Activated B cell treated with CpG ODN at 0.5 μM for 24 hours (primary cell): ENCODE measurements at regions not wholly inside any gene's neighbourhood (a gene's known extent, or its start where the extent isn't known, plus 50 kb on each side); places are given as distances from the start of the nearest gene placed in this dataset.

Experiments
- ATAC-seq: fragments of 200-7000 bp; cut with Tn5 transposase; one replicate; pipeline ENCODE4 v1.10.0; 2021; ENCODE audit warnings: low read depth, mild to moderate bottlenecking, moderate library complexity
- CTCF ChIA-PET: fragments of 350-600 bp; sonication (Branson Sonifier 250); formaldehyde crosslinking; loops from one replicate; lab custom pipeline; 2021; ENCODE audit warnings: antibody characterized with exemption; lab: Charles Lee
- POLR2A ChIA-PET: fragments of 350-600 bp; sonication (Branson Sonifier 250); formaldehyde crosslinking; loops from one replicate; lab custom pipeline; 2021; ENCODE audit warnings: antibody characterized with exemption; lab: Charles Lee
- DNase-seq: peaks from one replicate; pipeline ENCODE4 v3.0.0; 2022
- H3K27ac Mint-ChIP-seq: one replicate; pipeline ENCODE4 v1.8.0; 2020; ENCODE audit warnings: mixed read lengths
- H3K27me3 Mint-ChIP-seq: one replicate; pipeline ENCODE4 v1.8.0; 2021; ENCODE audit warnings: mixed read lengths
- H3K36me3 Mint-ChIP-seq: one replicate; pipeline ENCODE4 v1.8.0; 2021; ENCODE audit warnings: low read depth, mixed read lengths
- H3K4me1 Mint-ChIP-seq: one replicate; pipeline ENCODE4 v1.8.0; 2021; ENCODE audit warnings: mixed read lengths
- H3K4me3 Mint-ChIP-seq: one replicate; pipeline ENCODE4 v1.8.0; 2020; ENCODE audit warnings: mild to moderate bottlenecking, mixed read lengths
- H3K9me3 Mint-ChIP-seq: one replicate; pipeline ENCODE4 v1.8.0; 2020; ENCODE audit warnings: mixed read lengths
- intact Hi-C: fragments of 100-400 bp; cut with micrococcal nuclease; formaldehyde crosslinking; loops from one replicate; pipeline ENCODE4 v1.15.1; 2024
- TF ChIP-seq, protein P1 (sequence below): fragments of 200-600 bp; IDR thresholded peaks from one replicate; pipeline ENCODE4 v1.8.0; 2022; ENCODE audit warnings: antibody characterized with exemption, mild to moderate bottlenecking

GRCh38 chr12:28851781-28852180 is 297.3 kb upstream of the FAR2 start:
- Mint-ChIP-seq H3K4me3 (no peak overlapping the region), H3K4me1 (no peaks in the 10 kb centered on the region), H3K9me3 (no peaks in the 10 kb centered on the region), H3K27ac (no peak overlapping the region), H3K36me3 (no peaks in the 10 kb centered on the region), H3K27me3 (no peaks in the 10 kb centered on the region)
- ChIA-PET POLR2A (no interaction called here), CTCF (no interaction called here)
- DNase-seq (no peak), ATAC-seq (no peak)
- intact Hi-C loops = no loop called here
- TF ChIP-seq, protein P1, sequence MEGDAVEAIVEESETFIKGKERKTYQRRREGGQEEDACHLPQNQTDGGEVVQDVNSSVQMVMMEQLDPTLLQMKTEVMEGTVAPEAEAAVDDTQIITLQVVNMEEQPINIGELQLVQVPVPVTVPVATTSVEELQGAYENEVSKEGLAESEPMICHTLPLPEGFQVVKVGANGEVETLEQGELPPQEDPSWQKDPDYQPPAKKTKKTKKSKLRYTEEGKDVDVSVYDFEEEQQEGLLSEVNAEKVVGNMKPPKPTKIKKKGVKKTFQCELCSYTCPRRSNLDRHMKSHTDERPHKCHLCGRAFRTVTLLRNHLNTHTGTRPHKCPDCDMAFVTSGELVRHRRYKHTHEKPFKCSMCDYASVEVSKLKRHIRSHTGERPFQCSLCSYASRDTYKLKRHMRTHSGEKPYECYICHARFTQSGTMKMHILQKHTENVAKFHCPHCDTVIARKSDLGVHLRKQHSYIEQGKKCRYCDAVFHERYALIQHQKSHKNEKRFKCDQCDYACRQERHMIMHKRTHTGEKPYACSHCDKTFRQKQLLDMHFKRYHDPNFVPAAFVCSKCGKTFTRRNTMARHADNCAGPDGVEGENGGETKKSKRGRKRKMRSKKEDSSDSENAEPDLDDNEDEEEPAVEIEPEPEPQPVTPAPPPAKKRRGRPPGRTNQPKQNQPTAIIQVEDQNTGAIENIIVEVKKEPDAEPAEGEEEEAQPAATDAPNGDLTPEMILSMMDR = no peak

DNA sequence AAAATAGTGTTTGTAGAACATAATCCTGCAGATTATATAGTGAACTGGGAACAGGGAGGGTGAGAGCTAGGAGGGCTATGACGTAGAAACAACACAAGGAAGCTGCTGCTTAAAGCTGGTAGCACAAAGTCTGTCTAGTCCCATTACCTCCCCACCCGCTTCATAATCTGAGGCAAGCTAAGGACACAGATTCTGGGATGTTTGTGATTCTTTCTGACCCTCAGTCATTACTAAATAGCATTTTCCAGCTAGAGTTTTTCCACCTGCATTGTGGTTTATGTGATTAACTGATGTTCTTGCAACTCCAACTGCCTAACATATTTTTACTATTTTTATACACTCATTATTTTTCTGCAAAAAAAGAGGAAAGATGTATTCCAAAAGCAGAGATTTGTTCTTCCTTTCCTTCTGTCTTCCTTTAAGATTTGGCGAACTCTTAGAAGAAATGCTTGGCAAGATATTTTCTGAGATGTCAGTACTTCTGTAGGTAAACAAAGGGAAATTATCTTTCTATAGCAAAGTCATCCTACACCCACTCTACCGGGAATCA is 293.2 kb upstream of the FAR2 start:
- no peaks in the 10 kb centered on the region for H3K9me3 Mint-ChIP-seq
- no peaks in the 10 kb centered on the region for H3K27me3 Mint-ChIP-seq
- ATAC-seq = no peak
- intact Hi-C loops = no loop called here
- POLR2A ChIA-PET = no interaction called here
- no peak overlapping the region for H3K27ac Mint-ChIP-seq
- TF ChIP-seq, protein P1 = no peak
- H3K4me3 Mint-ChIP-seq = no peak overlapping the region
- CTCF ChIA-PET = no interaction called here
- no peaks in the 10 kb centered on the region for H3K36me3 Mint-ChIP-seq
- H3K4me1 Mint-ChIP-seq = no peaks in the 10 kb centered on the region
- DNase-seq = no peak

DNA sequence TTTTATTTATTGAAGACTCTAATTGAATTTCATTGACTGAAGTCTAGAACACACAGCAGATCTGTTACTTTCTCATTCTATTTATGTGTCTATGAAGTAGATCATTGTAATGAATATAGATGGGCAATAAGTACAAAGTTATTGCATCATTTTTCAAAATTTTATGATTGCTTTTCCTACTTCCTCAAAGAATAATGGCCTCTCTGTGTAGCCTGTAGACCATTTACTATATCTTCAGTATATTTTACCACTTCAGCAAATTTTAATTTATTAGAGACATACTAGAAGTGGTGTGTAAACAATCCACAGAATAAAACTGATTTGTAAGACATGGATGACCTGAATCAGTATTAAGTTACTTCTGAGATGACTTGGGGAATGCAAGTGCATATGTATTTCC is 291.7 kb upstream of the FAR2 start:
- ChIA-PET CTCF (no interaction called here), POLR2A (no interaction called here)
- TF ChIP-seq, protein P1 = no peak
- Mint-ChIP-seq H3K27ac (no peak overlapping the region), H3K4me3 (no peak overlapping the region), H3K27me3 (no peaks in the 10 kb centered on the region), H3K4me1 (no peaks in the 10 kb centered on the region), H3K36me3 (no peaks in the 10 kb centered on the region), H3K9me3 (no peaks in the 10 kb centered on the region)
- ATAC-seq = no peak
- no peak for DNase-seq
- intact Hi-C loops = no loop called here

DNA sequence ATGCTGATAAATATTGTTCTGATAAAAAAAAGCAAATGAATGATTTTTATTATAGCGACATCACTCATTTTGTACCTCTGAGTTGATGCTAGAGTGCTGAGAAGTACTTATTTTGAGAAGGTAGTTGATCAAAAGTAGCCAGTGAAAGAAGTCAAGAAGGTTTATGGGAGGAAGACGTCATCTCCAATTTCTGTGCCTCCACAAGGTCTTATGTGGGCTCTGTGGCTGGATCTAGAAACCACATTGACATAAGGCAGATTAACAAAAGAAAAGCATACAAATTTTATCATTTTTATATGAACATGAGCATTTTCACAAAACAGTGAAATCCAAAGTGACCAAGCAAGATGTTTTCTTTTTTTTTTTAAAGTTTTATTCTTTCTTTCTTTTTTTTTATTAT is 289.5 kb upstream of the FAR2 start:
- no peak overlapping the region for H3K4me3 Mint-ChIP-seq
- H3K9me3 Mint-ChIP-seq = no peaks in the 10 kb centered on the region
- H3K4me1 Mint-ChIP-seq = no peaks in the 10 kb centered on the region
- intact Hi-C loops = no loop called here
- H3K27me3 Mint-ChIP-seq = no peaks in the 10 kb centered on the region
- no peaks in the 10 kb centered on the region for H3K36me3 Mint-ChIP-seq
- H3K27ac Mint-ChIP-seq = no peak overlapping the region
- TF ChIP-seq, protein P1 = no peak
- ChIA-PET CTCF (no interaction called here), POLR2A (no interaction called here)
- DNase-seq (no peak), ATAC-seq (no peak)

DNA sequence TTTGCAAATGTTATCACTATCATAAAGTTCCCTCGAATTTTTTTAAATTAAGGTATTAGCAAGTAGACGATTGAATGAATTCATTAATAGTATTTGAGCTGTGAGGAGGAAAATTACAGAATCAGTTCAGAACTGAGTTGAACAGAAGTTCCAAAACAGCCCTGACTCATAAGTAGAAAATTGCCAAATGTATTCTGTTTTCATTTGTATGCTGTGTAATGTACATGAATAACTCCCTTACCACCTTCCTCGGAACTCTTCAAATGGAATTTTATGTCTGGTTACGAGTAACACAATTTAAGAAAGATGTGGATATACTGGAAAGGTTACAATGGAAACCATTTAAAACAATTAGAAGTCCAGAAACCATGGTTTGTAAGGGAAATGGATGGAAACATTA is 283.3 kb upstream of the FAR2 start:
- Mint-ChIP-seq H3K9me3 (no peaks in the 10 kb centered on the region), H3K27ac (no peak overlapping the region), H3K27me3 (no peaks in the 10 kb centered on the region), H3K4me3 (no peak overlapping the region), H3K4me1 (no peaks in the 10 kb centered on the region), H3K36me3 (no peaks in the 10 kb centered on the region)
- ATAC-seq (no peak), DNase-seq (no peak)
- TF ChIP-seq, protein P1 = no peak
- POLR2A ChIA-PET = no interaction called here
- intact Hi-C loops = no loop called here
- CTCF ChIA-PET = no interaction called here
